Activated naive CD8-positive, alpha-beta T cell treated with anti-CD3 and anti-CD28 coated beads, Interleukin-2, amount 50 U/mL, for 24 hours (primary cell): ENCODE measurements at regions not wholly inside any gene's neighbourhood (a gene's known extent, or its start where the extent isn't known, plus 50 kb on each side); places are given as distances from the start of the nearest gene placed in this dataset.

Experiments used
- ATAC-seq: fragments of 150-1000 bp; cut with Tn5 transposase; one replicate; pipeline ENCODE4 v1.10.0; 2021
- DNase-seq: peaks from one replicate; pipeline ENCODE4 v3.0.0; 2021
- H3K27ac Mint-ChIP-seq: one replicate; pipeline ENCODE4 v1.8.0; 2021; ENCODE audit warnings: mild to moderate bottlenecking, mixed read lengths
- H3K27me3 Mint-ChIP-seq: one replicate; pipeline ENCODE4 v1.8.0; 2021; ENCODE audit warnings: mixed read lengths
- H3K36me3 Mint-ChIP-seq: one replicate; pipeline ENCODE4 v1.8.0; 2021; ENCODE audit warnings: low read depth, mixed read lengths
- H3K4me1 Mint-ChIP-seq: one replicate; pipeline ENCODE4 v1.8.0; 2021; ENCODE audit warnings: mixed read lengths
- H3K4me3 Mint-ChIP-seq: one replicate; pipeline ENCODE4 v1.8.0; 2021; ENCODE audit warnings: mild to moderate bottlenecking, moderate library complexity, mixed read lengths
- H3K9me3 Mint-ChIP-seq: one replicate; pipeline ENCODE4 v1.8.0; 2021; ENCODE audit warnings: mixed read lengths

- no peak overlapping the region for H3K4me3 Mint-ChIP-seq
- no peaks in the 10 kb centered on the region for H3K27me3 Mint-ChIP-seq
- H3K9me3 Mint-ChIP-seq, result peaks cover 41% of the 10 kb centered on the region
- no peak overlapping the region for H3K27ac Mint-ChIP-seq
- ATAC-seq (no peak), DNase-seq (no peak)
- H3K36me3 Mint-ChIP-seq, result no peaks in the 10 kb centered on the region
- no peaks in the 10 kb centered on the region for H3K4me1 Mint-ChIP-seq
Measured at GRCh38 chr13:107450431-107450830, 764.9 kb downstream of the LIG4 start.

- DNase-seq (no peak), ATAC-seq (no peak)
- Mint-ChIP-seq H3K27me3 (no peaks in the 10 kb centered on the region), H3K27ac (no peak overlapping the region), H3K4me3 (no peak overlapping the region), H3K36me3 (no peaks in the 10 kb centered on the region), H3K9me3 (peaks cover 25% of the 10 kb centered on the region), H3K4me1 (no peaks in the 10 kb centered on the region)
Measured at GRCh38 chr13:107447591-107447990, 767.7 kb downstream of the LIG4 start.

GRCh38 chr13:107441279-107441678 is 774.1 kb downstream of the LIG4 start:
- Mint-ChIP-seq H3K9me3 (peaks cover 7% of the 10 kb centered on the region), H3K36me3 (no peaks in the 10 kb centered on the region), H3K4me1 (no peaks in the 10 kb centered on the region), H3K27me3 (no peaks in the 10 kb centered on the region), H3K27ac (no peak overlapping the region), H3K4me3 (no peak overlapping the region)
- ATAC-seq (no peak), DNase-seq (no peak)

- H3K4me1 Mint-ChIP-seq, result no peaks in the 10 kb centered on the region
- peaks cover 7% of the 10 kb centered on the region for H3K9me3 Mint-ChIP-seq
- H3K27ac Mint-ChIP-seq, result no peak overlapping the region
- no peak for DNase-seq
- H3K4me3 Mint-ChIP-seq, result no peak overlapping the region
- H3K27me3 Mint-ChIP-seq, result no peaks in the 10 kb centered on the region
- no peaks in the 10 kb centered on the region for H3K36me3 Mint-ChIP-seq
- no peak for ATAC-seq
Measured at GRCh38 chr13:107438251-107438650, 777.1 kb downstream of the LIG4 start.

GRCh38 chr13:107434347-107434746 is 781.0 kb downstream of the LIG4 start:
- H3K4me3 Mint-ChIP-seq, result no peak overlapping the region
- no peaks in the 10 kb centered on the region for H3K36me3 Mint-ChIP-seq
- DNase-seq, result no peak
- no peaks in the 10 kb centered on the region for H3K27me3 Mint-ChIP-seq
- H3K4me1 Mint-ChIP-seq, result no peaks in the 10 kb centered on the region
- no peak overlapping the region for H3K27ac Mint-ChIP-seq
- no peak for ATAC-seq
- peaks cover 9% of the 10 kb centered on the region for H3K9me3 Mint-ChIP-seq

GRCh38 chr13:107427536-107427935 is 787.8 kb downstream of the LIG4 start:
- Mint-ChIP-seq H3K4me1 (peaks cover 1% of the 10 kb centered on the region), H3K9me3 (peaks cover 7% of the 10 kb centered on the region), H3K27me3 (no peaks in the 10 kb centered on the region), H3K4me3 (no peak overlapping the region), H3K36me3 (no peaks in the 10 kb centered on the region), H3K27ac (no peak overlapping the region)
- DNase-seq, result no peak
- ATAC-seq, result no peak

- Mint-ChIP-seq H3K9me3 (peaks cover 3% of the 10 kb centered on the region), H3K4me3 (no peak overlapping the region), H3K4me1 (peaks cover 2% of the 10 kb centered on the region), H3K27me3 (no peaks in the 10 kb centered on the region), H3K27ac (no peak overlapping the region), H3K36me3 (no peaks in the 10 kb centered on the region)
- ATAC-seq, result no peak
- DNase-seq, result no peak
Measured at GRCh38 chr13:107422421-107422820, 792.9 kb downstream of the LIG4 start.

- no peak for ATAC-seq
- DNase-seq, result no peak
- peaks cover 3% of the 10 kb centered on the region for H3K9me3 Mint-ChIP-seq
- no peaks in the 10 kb centered on the region for H3K27me3 Mint-ChIP-seq
- no peak overlapping the region for H3K27ac Mint-ChIP-seq
- no peak overlapping the region for H3K4me3 Mint-ChIP-seq
- no peaks in the 10 kb centered on the region for H3K36me3 Mint-ChIP-seq
- H3K4me1 Mint-ChIP-seq, result peaks cover 2% of the 10 kb centered on the region
Measured at GRCh38 chr13:107421951-107422350, 793.4 kb downstream of the LIG4 start.

- no peak for ATAC-seq
Measured at GRCh38 chr13:107421028-107421427, 794.3 kb downstream of the LIG4 start.

GRCh38 chr13:107413005-107413404 is 802.3 kb downstream of the LIG4 start:
- ATAC-seq (no peak), DNase-seq (no peak)
- Mint-ChIP-seq H3K27ac (no peak overlapping the region), H3K27me3 (no peaks in the 10 kb centered on the region), H3K9me3 (peaks cover 13% of the 10 kb centered on the region), H3K4me3 (no peak overlapping the region), H3K4me1 (no peaks in the 10 kb centered on the region), H3K36me3 (no peaks in the 10 kb centered on the region)

More at GRCh38 chr13:107421028-107421427, 794.3 kb downstream of the LIG4 start:
- Mint-ChIP-seq H3K9me3 (peaks cover 7% of the 10 kb centered on the region), H3K4me3 (no peak overlapping the region), H3K27me3 (no peaks in the 10 kb centered on the region), H3K36me3 (no peaks in the 10 kb centered on the region), H3K4me1 (peaks cover 2% of the 10 kb centered on the region), H3K27ac (no peak overlapping the region)
- no peak for DNase-seq

- no peak for DNase-seq
- Mint-ChIP-seq H3K9me3 (peaks cover 8% of the 10 kb centered on the region), H3K4me3 (no peak overlapping the region), H3K36me3 (no peaks in the 10 kb centered on the region), H3K4me1 (no peaks in the 10 kb centered on the region), H3K27ac (no peak overlapping the region), H3K27me3 (no peaks in the 10 kb centered on the region)
- ATAC-seq, result no peak
Measured at GRCh38 chr13:107407074-107407473, 808.3 kb downstream of the LIG4 start.

- DNase-seq (no peak), ATAC-seq (no peak)
- Mint-ChIP-seq H3K27ac (no peak overlapping the region), H3K27me3 (no peaks in the 10 kb centered on the region), H3K36me3 (no peaks in the 10 kb centered on the region), H3K4me1 (no peaks in the 10 kb centered on the region), H3K4me3 (no peak overlapping the region), H3K9me3 (peaks cover 5% of the 10 kb centered on the region)
Measured at GRCh38 chr13:107395927-107396662, 819.2 kb downstream of the LIG4 start.

GRCh38 chr13:107392205-107392604 is 823.1 kb downstream of the LIG4 start:
- Mint-ChIP-seq H3K9me3 (peaks cover 5% of the 10 kb centered on the region), H3K27ac (no peak overlapping the region), H3K4me1 (no peaks in the 10 kb centered on the region), H3K27me3 (no peaks in the 10 kb centered on the region), H3K4me3 (no peak overlapping the region), H3K36me3 (no peaks in the 10 kb centered on the region)
- ATAC-seq (no peak), DNase-seq (no peak)

GRCh38 chr13:107387525-107387924 is 819.6 kb upstream of the ARGLU1 start:
- no peak for ATAC-seq
- Mint-ChIP-seq H3K36me3 (no peaks in the 10 kb centered on the region), H3K4me1 (no peaks in the 10 kb centered on the region), H3K4me3 (no peak overlapping the region), H3K27ac (no peak overlapping the region), H3K27me3 (no peaks in the 10 kb centered on the region), H3K9me3 (no peaks in the 10 kb centered on the region)
- DNase-seq, result no peak

GRCh38 chr13:107379407-107380155 is 811.6 kb upstream of the ARGLU1 start:
- no peak for DNase-seq
- no peak for ATAC-seq

More at GRCh38 chr13:107379407-107380155, 811.6 kb upstream of the ARGLU1 start:
- no peaks in the 10 kb centered on the region for H3K4me1 Mint-ChIP-seq
- H3K27me3 Mint-ChIP-seq, result no peaks in the 10 kb centered on the region
- no peak overlapping the region for H3K4me3 Mint-ChIP-seq
- H3K27ac Mint-ChIP-seq, result no peak overlapping the region
- H3K36me3 Mint-ChIP-seq, result no peaks in the 10 kb centered on the region
- H3K9me3 Mint-ChIP-seq, result no peaks in the 10 kb centered on the region
